ENCODE measurements at regions not wholly inside any gene's neighbourhood (a gene's known extent, or its start where the extent isn't known, plus 50 kb on each side); places are given as distances from the start of the nearest gene placed in this dataset.

GRCh38 chr7:57399251-57399940 is 50.6 kb upstream of the ZNF716 start:
- TF ChIP-seq CTCF (IDR thresholded peaks at IDR 0.05) (no peak), POLR2A (IDR thresholded peaks at IDR 0.05) (no peak)

Data from breast epithelium (tissue), 3 donors.